A549 (cell line): ENCODE measurements at regions not wholly inside any gene's neighbourhood (a gene's known extent, or its start where the extent isn't known, plus 50 kb on each side); places are given as distances from the start of the nearest gene placed in this dataset.

Experiments
- ATAC-seq, 2 experiments: fragments of 200-7000 bp in 1 of 2; fragments of >200 bp in 1 of 2; cut with Nextera tagmentation in 1 of 2; cut with Tn5 transposase in 1 of 2; 3 replicates each; pipeline versions ENCODE4 v1.8.0 to v1.9.1; 2018 to 2020; ENCODE audit warnings: mild to moderate bottlenecking in 1 of 2, moderate library complexity in 1 of 2
- CTCF ChIA-PET: fragments of 300-600 bp; sonication (Branson Sonifier 250); formaldehyde crosslinking; extraction: SDS; loops from one replicate; lab custom pipeline; 2021; ENCODE audit warnings: antibody characterized with exemption, inconsistent platforms; lab: Yijun Ruan, JAX
- POLR2A ChIA-PET: fragments of 350-600 bp; formaldehyde crosslinking; extraction: SDS; loops from one replicate; lab custom pipeline; 2021; ENCODE audit warnings: antibody characterized with exemption, inconsistent platforms; lab: Yijun Ruan, JAX
- DNase-seq, 2 experiments: peaks; one replicate each; pipeline versions ENCODE4 v3.0.0 to v3.0.0-alpha.2; 2011 to 2016; ENCODE audit warnings: low read depth in 1 of 2, low spot score in 1 of 2
- FAIRE-seq: peaks from 2 replicates; lab custom pipeline; 2011; peaks lifted over from hg19 to GRCh38; lab: Jason Lieb, UNC
- H3K27ac ChIP-seq, 2 experiments: fragments of >200 bp; sonication (Bioruptor Twin); formaldehyde crosslinking; 3 replicates each; pipeline ENCODE4 v1.5.1; 2016 to 2017
- H3K4me1 ChIP-seq: fragments of >200 bp; sonication (Bioruptor Twin); formaldehyde crosslinking; 3 replicates; pipeline ENCODE4 v1.6.1; 2016
- H3K4me2 ChIP-seq: fragments of >200 bp; sonication (Bioruptor Twin); formaldehyde crosslinking; 3 replicates; pipeline ENCODE4 v1.6.1; 2016
- H3K4me3 ChIP-seq: fragments of >200 bp; sonication (Bioruptor Twin); formaldehyde crosslinking; 3 replicates; pipeline ENCODE4 v1.5.1; 2016
- H3K9me3 ChIP-seq: fragments of >200 bp; sonication (Bioruptor Twin); formaldehyde crosslinking; 3 replicates; pipeline ENCODE4 v1.6.1; 2016
- E2F6 ChIP-seq: IDR thresholded peaks from 2 replicates; pipeline ENCODE4 v1.6.1; 2012; ENCODE audit warnings: low read depth, borderline replicate concordance
- ELK1 ChIP-seq: fragments of 150-350 bp; IDR thresholded peaks from 2 replicates; pipeline ENCODE4 v1.6.1; 2014; ENCODE audit warnings: low read depth, mild to moderate bottlenecking, low read length
- ESRRA ChIP-seq: fragments of 150-350 bp; IDR thresholded peaks from 2 replicates; pipeline ENCODE4 v1.6.1; 2014; ENCODE audit warnings: mild to moderate bottlenecking, low read length, borderline replicate concordance
- HDAC2 ChIP-seq: fragments of 200-600 bp; sonication (generic); IDR thresholded peaks from 2 replicates; pipeline ENCODE4 v1.6.1; 2016
- HOXA7 ChIP-seq: fragments of 250-450 bp; sonication (Bioruptor Pico); IDR thresholded peaks from 2 replicates; pipeline ENCODE4 v1.5.0; 2020; ENCODE audit warnings: mild to moderate bottlenecking, moderate library complexity
- JUNB ChIP-seq: fragments of >200 bp; sonication (Bioruptor Twin); formaldehyde crosslinking; IDR thresholded peaks from 2 replicates; pipeline ENCODE4 v1.6.1; 2016
- NPAS2 ChIP-seq: fragments of 250-450 bp; sonication (Bioruptor Pico); IDR thresholded peaks from 2 replicates; pipeline ENCODE4 v1.8.0; 2022; ENCODE audit warnings: mild to moderate bottlenecking, moderate library complexity, borderline replicate concordance
- NR3C1 ChIP-seq: fragments of >200 bp; sonication (Bioruptor Twin); formaldehyde crosslinking; IDR thresholded peaks from 3 replicates; pipeline ENCODE4 v1.6.1; 2017
- PBX3 ChIP-seq: IDR thresholded peaks from 2 replicates; pipeline ENCODE4 v1.6.1; 2012
- POLR2AphosphoS2 ChIP-seq: conservative IDR thresholded peaks from 2 replicates; pipeline ENCODE4 v1.6.1; 2012; ENCODE audit warnings: low read length, improper control_type of control experiment, inconsistent platforms
- SMC3 ChIP-seq: fragments of >200 bp; sonication (Bioruptor Twin); formaldehyde crosslinking; IDR thresholded peaks from 3 replicates; pipeline ENCODE4 v1.6.1; 2018; ENCODE audit warnings: inconsistent platforms
- TFCP2L1 ChIP-seq: fragments of 250-450 bp; sonication (Bioruptor Pico); IDR thresholded peaks from 2 replicates; pipeline ENCODE4 v1.5.0; 2021; ENCODE audit warnings: mild to moderate bottlenecking
- TP53 ChIP-seq: fragments of 250-450 bp; sonication (Bioruptor Pico); IDR thresholded peaks from 2 replicates; pipeline ENCODE4 v1.5.0; 2021; ENCODE audit warnings: mild to moderate bottlenecking, moderate library complexity
- ZSCAN20 ChIP-seq: fragments of 250-450 bp; sonication (Bioruptor Pico); IDR thresholded peaks from 2 replicates; pipeline ENCODE4 v1.8.0; 2022; ENCODE audit warnings: mild to moderate bottlenecking, moderate library complexity
- WGBS: methylation state at CpG from one replicate; pipeline ENCODE4 v1.1.6; 2017; ENCODE audit errors: missing lambda C conversion rate; 5-methylcytosine and 5-hydroxymethylcytosine counted together

- Histone ChIP-seq H3K4me3 (no peak overlapping the region), H3K27ac (no peak overlapping the region), H3K4me1 (no peaks in the 10 kb centered on the region), H3K9me3 (no peaks in the 10 kb centered on the region), H3K4me2 (no peak overlapping the region)
- DNase-seq (no peak), FAIRE-seq (no peak), ATAC-seq (no peak)
- ChIA-PET POLR2A (no interaction called here), CTCF (interaction anchor here (0.7 to 0.8 kb wide), 2 partner anchors 14 to 26 kb away, joined by 3 read pairs; no protein-coding TSS in a partner anchor)
- no peak for TF ChIP-seq POLR2AphosphoS2
- TF ChIP-seq HDAC2: no peak
- TF ChIP-seq ELK1: no peak
- TF ChIP-seq SMC3: no peak
- TF ChIP-seq HOXA7 (CRISPR knock-in tag): no peak
- TF ChIP-seq TFCP2L1 (CRISPR knock-in tag): no peak
- no peak for TF ChIP-seq ZSCAN20 (CRISPR knock-in tag)
- TF ChIP-seq PBX3: no peak
- no peak for TF ChIP-seq TP53
- TF ChIP-seq JUNB: no peak
- TF ChIP-seq E2F6: no peak
- no peak for TF ChIP-seq ESRRA
- no peak for TF ChIP-seq NR3C1
- 66% methylated on average over 19 of the region's 32 CpGs for WGBS
Observed at GRCh38 chr10:26642896-26643653, 54.4 kb upstream of the PDSS1 start.

- DNase-seq (no peak), FAIRE-seq (no peak), ATAC-seq (peak; percentile 24 to 43; a peak in 2 of 6 replicates)
- Histone ChIP-seq H3K27ac (no peak overlapping the region), H3K4me3 (no peak overlapping the region), H3K9me3 (no peaks in the 10 kb centered on the region), H3K4me1 (no peaks in the 10 kb centered on the region), H3K4me2 (no peak overlapping the region)
- POLR2A ChIA-PET: no interaction called here
- CTCF ChIA-PET: interaction anchor here (1.9 kb wide), 1 partner anchor 34 kb away, joined by 3 read pairs; no protein-coding TSS in a partner anchor
- TF ChIP-seq NPAS2 (no peak), NR3C1 (no peak)
- 64% methylated on average over 12 of the region's 12 CpGs for WGBS
Observed at GRCh38 chr10:26647602-26648244, 49.8 kb upstream of the PDSS1 start.
